OCI-LY3 (cell line): ENCODE measurements at regions not wholly inside any gene's neighbourhood (a gene's known extent, or its start where the extent isn't known, plus 50 kb on each side); places are given as distances from the start of the nearest gene placed in this dataset.

ENCODE experiments used
- EZH2phosphoT487 ChIP-seq: fragments of 200-600 bp; shearing (Covaris generic); IDR thresholded peaks from 2 replicates; pipeline ENCODE4 v1.6.1; 2018; ENCODE audit warnings: antibody characterized with exemption, mixed run types, low read depth
- TF ChIP-seq, protein P1 (sequence below): fragments of 200-600, 300-600 bp; sonication (generic); IDR thresholded peaks from 2 replicates; pipeline ENCODE4 v1.5.1; 2014; ENCODE audit warnings: antibody characterized with exemption, low read length, low read depth

DNA sequence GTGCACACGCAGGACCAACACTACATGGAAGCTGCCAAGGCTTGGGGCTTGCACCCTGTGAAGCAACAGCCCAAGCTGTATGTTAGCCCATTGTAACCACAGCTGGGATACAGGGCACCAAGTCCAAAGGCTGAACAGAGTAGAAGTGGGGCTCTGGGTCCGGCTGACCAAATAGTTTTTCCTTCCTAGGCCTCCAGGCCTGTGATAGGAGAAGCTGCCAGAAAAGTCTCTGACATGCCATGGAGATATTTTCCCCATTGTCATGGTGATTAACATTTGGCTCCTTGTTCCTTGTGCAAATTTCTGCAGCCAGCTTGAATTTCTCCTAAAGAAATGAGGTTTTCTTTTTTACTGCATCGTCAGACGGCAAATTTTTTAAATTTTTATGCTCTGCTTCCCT, 941.2 kb downstream of the FAM181B start:
- TF ChIP-seq, protein P1, sequence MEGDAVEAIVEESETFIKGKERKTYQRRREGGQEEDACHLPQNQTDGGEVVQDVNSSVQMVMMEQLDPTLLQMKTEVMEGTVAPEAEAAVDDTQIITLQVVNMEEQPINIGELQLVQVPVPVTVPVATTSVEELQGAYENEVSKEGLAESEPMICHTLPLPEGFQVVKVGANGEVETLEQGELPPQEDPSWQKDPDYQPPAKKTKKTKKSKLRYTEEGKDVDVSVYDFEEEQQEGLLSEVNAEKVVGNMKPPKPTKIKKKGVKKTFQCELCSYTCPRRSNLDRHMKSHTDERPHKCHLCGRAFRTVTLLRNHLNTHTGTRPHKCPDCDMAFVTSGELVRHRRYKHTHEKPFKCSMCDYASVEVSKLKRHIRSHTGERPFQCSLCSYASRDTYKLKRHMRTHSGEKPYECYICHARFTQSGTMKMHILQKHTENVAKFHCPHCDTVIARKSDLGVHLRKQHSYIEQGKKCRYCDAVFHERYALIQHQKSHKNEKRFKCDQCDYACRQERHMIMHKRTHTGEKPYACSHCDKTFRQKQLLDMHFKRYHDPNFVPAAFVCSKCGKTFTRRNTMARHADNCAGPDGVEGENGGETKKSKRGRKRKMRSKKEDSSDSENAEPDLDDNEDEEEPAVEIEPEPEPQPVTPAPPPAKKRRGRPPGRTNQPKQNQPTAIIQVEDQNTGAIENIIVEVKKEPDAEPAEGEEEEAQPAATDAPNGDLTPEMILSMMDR, result no peak
- TF ChIP-seq EZH2phosphoT487, result no peak
